Lung (tissue), 11 donors: ENCODE measurements at regions not wholly inside any gene's neighbourhood (a gene's known extent, or its start where the extent isn't known, plus 50 kb on each side); places are given as distances from the start of the nearest gene placed in this dataset.
A peak's percentile ranks its signal among the peaks of the same experiment; 100 is the strongest.

Experiments used
- ATAC-seq: fragments of 200-7000 bp; cut with Tn5 transposase; one replicate; pipeline ENCODE4 v1.9.1; 2020; ENCODE audit warnings: moderate number of reproducible peaks; ENCODE audit not compliant: insufficient read depth, low FRiP score
- DNase-seq, 3 donors: peaks; one replicate each; pipeline ENCODE4 v3.0.0-alpha.2; 2013 to 2017
- H3K27ac ChIP-seq, 2 donors: one replicate each; pipeline ENCODE4 v1.5.1; 2013; ENCODE audit warnings: mild to moderate bottlenecking in 2 of 2, moderate library complexity in 2 of 2, control low read depth in 1 of 2, inconsistent platforms in 1 of 2, low read depth in 1 of 2, low read length in 1 of 2
- H3K27me3 ChIP-seq, 3 donors: one replicate each; pipeline ENCODE4 v1.5.1; 2013; ENCODE audit warnings: low read length in 2 of 3; ENCODE audit not compliant: control insufficient read depth in 3 of 3, insufficient read depth in 3 of 3
- H3K36me3 ChIP-seq, 4 donors: one replicate each; pipeline ENCODE4 v1.5.1; 2013; ENCODE audit warnings: low read length in 4 of 4, mild to moderate bottlenecking in 1 of 4, moderate library complexity in 1 of 4; ENCODE audit not compliant: control insufficient read depth in 4 of 4, insufficient read depth in 4 of 4
- H3K4me1 ChIP-seq, 5 donors: one replicate each; pipeline ENCODE4 v1.5.1; 2013; ENCODE audit warnings: low read length in 5 of 5, mild to moderate bottlenecking in 2 of 5, moderate library complexity in 1 of 5; ENCODE audit not compliant: control insufficient read depth in 5 of 5, insufficient read depth in 5 of 5
- H3K4me3 ChIP-seq: one replicate; pipeline ENCODE4 v1.5.1; 2013; ENCODE audit warnings: mild to moderate bottlenecking, control low read depth, moderate library complexity
- H3K9ac ChIP-seq, 2 donors: one replicate each; pipeline ENCODE4 v1.5.1; 2013; ENCODE audit warnings: low read length in 2 of 2, control low read depth in 1 of 2; ENCODE audit not compliant: insufficient read depth in 1 of 2
- H3K9me3 ChIP-seq, 4 donors: one replicate each; pipeline ENCODE4 v1.5.1; 2013; ENCODE audit warnings: low read length in 3 of 4, mild to moderate bottlenecking in 1 of 4, moderate library complexity in 1 of 4; ENCODE audit not compliant: control insufficient read depth in 4 of 4, insufficient read depth in 3 of 4
- CTCF ChIP-seq: IDR thresholded peaks from 2 replicates; pipeline ENCODE4 v1.5.1; 2012; ENCODE audit warnings: mild to moderate bottlenecking; ENCODE audit errors: control extremely low read depth, extremely low read depth
- WGBS, 2 donors: extraction: QIAGEN DNeasy Blood & Tissue Kit; methylation state at CpG; one replicate each; pipeline ENCODE4 v1.1.7; 2013; 5-methylcytosine and 5-hydroxymethylcytosine counted together
- donor health status: control.
- donor health status: control.
- donor health status: Bipolar disorder and iron deficiency.
- donor health status: healthy.
- donor health status: DM: yes; HTN: yes; CAD: no.

DNA sequence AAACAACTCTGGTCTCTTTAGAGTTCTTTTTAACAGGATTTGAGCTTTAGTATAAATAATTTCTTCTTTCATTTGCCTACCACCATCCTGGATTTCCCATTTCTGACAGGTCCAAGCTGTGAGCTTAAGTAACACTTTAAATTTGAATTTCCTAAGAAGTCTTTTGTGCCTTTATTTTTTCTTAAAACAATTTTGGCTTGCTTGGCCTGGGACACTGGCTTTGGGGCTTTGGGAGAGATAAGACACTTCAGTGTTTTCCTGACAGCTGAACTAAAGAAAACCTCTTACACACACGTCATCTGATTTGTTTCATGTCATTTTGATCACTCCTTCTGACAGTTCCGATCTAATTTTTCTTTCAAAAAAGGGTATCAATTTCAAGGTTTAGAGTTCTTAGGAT lies 121.3 kb upstream of the BMPER start:
- no peak for TF ChIP-seq CTCF
- H3K9ac ChIP-seq = no peak overlapping the region
- peak in 1 of 3 donors; percentile 17 for DNase-seq
- peaks cover 0 to 7% (median 0%) of the 10 kb centered on the region in 4 donors for H3K36me3 ChIP-seq
- WGBS, 2 donors = 96% methylated on average over 2 of the region's 2 CpGs
- no peaks in the 10 kb centered on the region for H3K27me3 ChIP-seq
- H3K27ac ChIP-seq = no peak overlapping the region
- ATAC-seq = no peak
- peaks cover 0 to 9% (median 2%) of the 10 kb centered on the region in 4 donors for H3K9me3 ChIP-seq
- no peak overlapping the region for H3K4me3 ChIP-seq
- H3K4me1 ChIP-seq = peaks cover 0 to 10% (median 0%) of the 10 kb centered on the region in 5 donors

DNA sequence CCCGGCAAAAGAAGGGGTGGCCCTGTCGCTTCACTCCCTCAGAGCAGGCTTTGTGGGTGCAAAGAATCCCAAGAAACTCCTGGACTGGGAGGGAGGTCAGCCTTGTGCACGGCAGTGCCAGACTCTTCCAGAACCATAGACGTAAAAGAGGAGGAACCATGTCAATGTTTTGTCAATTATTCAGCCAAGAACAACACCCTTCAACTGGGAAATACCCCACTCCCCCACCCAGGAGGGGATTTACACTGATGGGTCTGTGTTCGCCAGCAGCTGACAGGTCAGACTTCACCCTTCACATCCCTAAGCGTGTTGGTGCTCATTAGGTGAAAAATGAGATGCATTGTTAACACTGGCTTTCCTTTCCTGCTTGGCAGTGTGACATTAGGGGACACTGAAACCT lies 116.8 kb upstream of the BMPER start:
- 82 to 94% methylated on average over 6 of the region's 6 CpGs for WGBS, 2 donors
- Histone ChIP-seq H3K27me3 (no peaks in the 10 kb centered on the region), H3K4me1 (no peaks in the 10 kb centered on the region), H3K4me3 (no peak overlapping the region), H3K9ac (no peak overlapping the region), H3K9me3 (no peaks in the 10 kb centered on the region), H3K36me3 (no peaks in the 10 kb centered on the region), H3K27ac (no peak overlapping the region)
- no peak for ATAC-seq
- no peak for DNase-seq
- TF ChIP-seq CTCF = no peak

DNA sequence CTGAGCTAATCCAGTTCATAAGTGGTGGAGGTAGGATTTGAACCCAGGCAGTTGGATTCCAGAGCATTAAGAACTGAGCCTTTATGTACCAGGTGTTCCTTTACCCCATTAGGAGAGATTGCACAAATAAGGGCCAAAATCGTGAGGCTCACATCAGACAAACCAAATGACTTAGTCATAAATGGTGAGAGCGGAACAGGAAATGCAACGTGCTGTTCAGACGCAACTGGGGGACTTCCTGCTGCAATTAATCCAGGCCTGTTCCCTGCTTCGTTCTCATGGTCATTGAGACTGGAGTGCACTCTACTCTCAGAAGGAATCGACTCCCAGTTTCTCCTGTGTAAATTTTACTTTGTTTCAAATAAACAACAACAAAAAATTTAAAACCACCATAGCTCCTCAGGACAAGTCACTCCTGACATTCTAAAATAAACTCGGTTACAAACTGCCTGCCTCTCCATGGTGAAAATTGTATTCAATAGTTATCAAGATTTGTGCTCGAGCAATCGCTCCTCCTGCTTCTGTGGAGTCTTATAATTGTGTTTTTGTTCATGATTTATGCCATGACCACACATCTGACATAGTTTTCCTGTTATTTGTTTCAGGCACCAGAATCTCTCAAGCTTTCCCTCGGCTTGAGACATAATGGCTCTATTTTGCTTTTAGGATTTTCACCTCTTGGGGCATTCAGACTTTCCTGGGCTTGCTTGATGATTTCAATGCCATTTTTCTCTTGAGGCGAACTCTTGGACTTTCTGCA lies 115.3 kb upstream of the BMPER start:
- Histone ChIP-seq H3K9me3 (no peaks in the 10 kb centered on the region), H3K4me1 (no peaks in the 10 kb centered on the region), H3K27ac (no peak overlapping the region), H3K36me3 (no peaks in the 10 kb centered on the region), H3K27me3 (no peaks in the 10 kb centered on the region), H3K4me3 (no peak overlapping the region), H3K9ac (no peak overlapping the region)
- TF ChIP-seq CTCF = no peak
- DNase-seq (no peak), ATAC-seq (no peak)
- 28 to 46% methylated on average over 11 of the region's 11 CpGs for WGBS, 2 donors

DNA sequence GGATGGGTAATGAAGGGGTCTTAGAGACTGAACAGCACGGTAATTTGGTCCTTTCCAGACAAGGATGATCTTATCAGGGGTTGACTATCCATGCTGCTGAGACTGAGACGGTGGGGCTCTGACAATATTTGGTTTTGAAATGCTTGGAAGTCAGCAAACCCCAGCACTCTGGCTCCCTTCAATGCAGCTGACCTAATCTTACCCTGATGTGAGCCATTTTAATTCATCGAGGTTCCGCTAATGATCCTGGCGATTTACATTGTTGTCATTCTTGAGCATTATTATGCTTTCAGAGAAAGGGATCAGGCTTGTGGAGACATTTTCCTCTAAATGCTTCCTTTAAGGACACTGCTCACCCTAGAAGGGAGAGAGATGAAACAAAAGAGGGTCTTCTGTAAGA lies 114.6 kb upstream of the BMPER start:
- TF ChIP-seq CTCF = no peak
- no peak for ATAC-seq
- H3K9me3 ChIP-seq = no peaks in the 10 kb centered on the region

More for the DNA sequence above, 114.6 kb upstream of the BMPER start:
- Histone ChIP-seq H3K4me3 (no peak overlapping the region), H3K27me3 (no peaks in the 10 kb centered on the region), H3K36me3 (no peaks in the 10 kb centered on the region), H3K4me1 (no peaks in the 10 kb centered on the region), H3K9ac (no peak overlapping the region), H3K27ac (no peak overlapping the region)
- DNase-seq = no peak
- WGBS, 2 donors = 72 to 77% methylated on average over 5 of the region's 5 CpGs
